NCI-H2227 treated with DMSO at 0.1 percent for 48 hours (cell line): ENCODE measurements at regions not wholly inside any gene's neighbourhood (a gene's known extent, or its start where the extent isn't known, plus 50 kb on each side); places are given as distances from the start of the nearest gene placed in this dataset.

Experiments
- DNase-seq: peaks from one replicate; lab custom pipeline; 2025; lab: John Stamatoyannopoulos, UW

- no peak for DNase-seq
Measured at GRCh38 chr3:147758771-147759170, 349.6 kb downstream of the ZIC1 start.

GRCh38 chr3:147760085-147760484 lies 350.9 kb downstream of the ZIC1 start:
- no peak for DNase-seq

DNA sequence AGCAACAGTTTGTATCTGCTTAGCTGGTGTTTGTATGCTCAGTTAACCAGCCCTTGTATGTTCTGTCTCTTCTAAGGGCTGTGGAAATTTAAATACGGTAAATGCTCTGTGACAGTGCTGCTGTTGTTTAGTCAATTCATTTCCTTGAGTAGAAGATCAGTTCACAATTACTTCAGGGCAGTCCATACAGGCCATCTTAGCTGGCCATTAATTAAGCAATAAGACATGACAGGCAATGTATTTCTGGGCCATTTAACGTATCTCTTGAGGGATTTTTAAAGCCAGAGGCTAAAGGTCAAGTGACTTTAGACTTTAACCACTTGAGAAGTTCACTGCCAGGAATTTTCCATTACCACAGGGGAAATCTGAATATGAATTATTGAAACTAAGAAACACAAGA lies 351.8 kb downstream of the ZIC1 start:
- no peak for DNase-seq

DNA sequence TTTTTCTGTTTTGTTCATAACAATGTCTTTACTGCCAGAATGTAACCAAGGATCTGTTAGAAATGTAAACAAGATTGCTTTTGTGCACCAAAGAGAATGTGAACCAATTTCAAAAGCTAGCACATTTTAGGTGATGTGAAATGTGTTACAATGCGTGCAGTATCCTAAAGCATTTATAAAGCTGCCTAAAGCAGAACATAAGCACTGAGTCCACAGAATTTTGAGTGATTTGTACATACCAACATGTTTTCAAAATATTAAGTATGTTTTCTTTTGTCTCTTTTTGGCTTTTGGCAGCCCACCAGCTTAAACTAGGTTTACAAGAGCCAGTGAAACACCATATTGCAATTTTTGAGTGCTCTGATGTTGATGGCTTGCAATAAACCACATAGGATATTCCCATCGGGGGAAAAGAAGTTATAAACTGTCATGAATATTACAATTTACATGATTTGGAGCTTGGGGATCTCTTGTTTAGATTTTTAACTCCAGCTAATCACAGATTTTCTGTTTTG lies 364.0 kb downstream of the ZIC1 start:
- DNase-seq: no peak

DNA sequence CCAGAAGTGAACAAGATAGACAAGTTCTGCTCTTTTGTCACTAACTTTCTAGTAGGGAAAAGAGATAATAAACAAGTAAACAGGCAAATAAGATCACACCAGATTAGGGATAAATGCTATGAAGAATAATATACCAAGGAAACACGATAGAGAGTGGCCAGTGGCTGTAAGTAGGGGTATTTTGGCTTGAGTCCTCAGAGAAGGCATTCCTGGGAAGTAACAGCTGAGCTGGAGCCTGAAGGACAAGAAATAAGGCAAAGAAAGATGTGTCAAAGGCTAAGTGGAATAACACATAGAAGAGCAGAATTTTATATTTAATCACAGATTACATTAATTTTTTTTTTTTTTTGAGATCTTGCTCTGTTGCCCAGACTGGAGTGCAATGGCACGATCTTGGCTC lies 366.2 kb downstream of the ZIC1 start:
- no peak for DNase-seq

GRCh38 chr3:147775816-147776530 lies 366.8 kb downstream of the ZIC1 start:
- DNase-seq: no peak

- DNase-seq: no peak
Measured at GRCh38 chr3:147793841-147794240, 384.7 kb downstream of the ZIC1 start.

GRCh38 chr3:147794596-147794995 lies 385.4 kb downstream of the ZIC1 start:
- no peak for DNase-seq

- no peak for DNase-seq
Measured at GRCh38 chr3:147795418-147795817, 386.3 kb downstream of the ZIC1 start.

DNA sequence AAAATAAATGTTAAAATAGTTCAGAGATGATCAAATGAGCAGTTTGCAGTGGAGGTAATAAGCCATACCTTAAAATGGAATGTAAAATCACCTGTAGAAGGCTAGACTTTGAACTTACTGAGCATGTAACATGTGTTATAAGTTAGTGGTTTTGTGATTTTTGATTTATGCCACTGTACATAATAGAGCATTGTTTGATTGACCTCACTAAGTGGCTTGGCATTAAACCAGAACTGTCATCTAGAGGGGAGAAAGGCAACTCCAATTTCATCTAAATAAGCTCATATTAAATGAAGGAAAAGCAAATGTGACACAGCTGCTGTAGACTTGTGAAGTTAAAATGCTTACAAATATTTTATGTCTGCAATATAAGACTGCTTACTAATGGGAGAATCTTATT lies 387.9 kb downstream of the ZIC1 start:
- DNase-seq: no peak

- no peak for DNase-seq
Measured at GRCh38 chr3:147799601-147800000, 390.4 kb downstream of the ZIC1 start.

- no peak for DNase-seq
Measured at GRCh38 chr3:147807776-147808175, 398.6 kb downstream of the ZIC1 start.

DNA sequence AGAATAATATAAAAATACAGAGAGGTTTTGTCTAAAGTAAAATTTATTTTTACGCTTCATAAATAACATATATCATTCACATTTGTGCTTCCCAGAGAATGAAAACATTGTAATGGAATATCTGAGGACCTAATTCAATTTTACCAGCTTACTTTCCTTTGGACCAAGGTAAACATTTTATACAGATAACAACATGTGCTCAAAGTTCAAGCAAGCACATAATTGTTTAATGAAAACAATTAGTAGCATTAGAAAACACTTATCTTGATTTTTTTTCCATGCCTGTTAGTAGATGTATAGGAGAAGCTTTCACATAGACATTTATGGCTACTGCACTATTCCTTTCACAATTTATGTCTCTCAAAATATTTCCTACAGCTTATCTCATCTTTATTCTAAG lies 400.0 kb downstream of the ZIC1 start:
- no peak for DNase-seq

- DNase-seq: no peak
Measured at GRCh38 chr3:147812186-147812911, 403.2 kb downstream of the ZIC1 start.

DNA sequence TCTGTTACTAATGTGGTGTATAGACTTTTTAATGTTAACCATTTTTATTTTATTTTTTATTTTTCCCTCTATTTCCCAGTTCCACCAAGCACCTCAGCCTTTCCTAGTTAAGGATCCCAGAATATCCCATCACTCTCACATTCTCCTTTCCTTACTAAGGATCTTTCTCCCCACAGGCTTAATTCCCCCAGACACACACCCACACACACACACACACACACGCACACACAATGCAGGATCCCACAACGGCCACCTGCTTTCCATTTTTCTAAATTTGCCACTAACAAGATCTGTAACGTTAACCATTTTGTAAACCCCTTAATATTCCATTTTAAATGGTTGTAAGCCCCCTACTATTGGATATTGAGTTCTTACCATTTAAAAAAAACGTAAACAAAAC lies 404.1 kb downstream of the ZIC1 start:
- DNase-seq: no peak

GRCh38 chr3:147816752-147817151 lies 407.6 kb downstream of the ZIC1 start:
- DNase-seq: no peak

GRCh38 chr3:147832611-147833010 lies 423.4 kb downstream of the ZIC1 start:
- DNase-seq: no peak

DNA sequence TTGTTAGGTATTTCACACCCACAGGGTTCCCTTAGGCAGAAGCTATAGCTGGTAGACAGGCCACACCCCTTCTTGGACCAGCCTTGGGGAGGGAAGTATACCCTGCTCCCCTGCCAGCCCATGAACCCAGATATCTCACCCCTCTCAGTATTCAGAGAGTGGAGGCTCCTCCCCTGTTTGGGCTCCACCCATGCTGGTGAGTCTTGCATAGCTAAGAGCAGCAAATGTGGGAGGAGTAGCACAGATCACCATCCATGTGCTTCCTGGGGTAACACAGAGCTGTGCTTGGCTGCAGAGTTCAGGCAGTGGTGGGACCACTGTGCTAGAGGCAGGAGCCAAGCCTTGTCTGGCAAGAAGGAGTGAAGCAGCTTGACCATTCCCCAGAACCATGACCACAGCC lies 427.2 kb downstream of the ZIC1 start:
- DNase-seq: no peak

- DNase-seq: no peak
Measured at GRCh38 chr3:147838652-147839051, 429.5 kb downstream of the ZIC1 start.

GRCh38 chr3:147843331-147843730 lies 434.2 kb downstream of the ZIC1 start:
- DNase-seq: no peak

GRCh38 chr3:147846293-147846692 lies 437.1 kb downstream of the ZIC1 start:
- DNase-seq: no peak

- no peak for DNase-seq
Measured at GRCh38 chr3:147846854-147847478, 437.8 kb downstream of the ZIC1 start.

- DNase-seq: no peak
Measured at GRCh38 chr3:147851062-147851461, 441.9 kb downstream of the ZIC1 start.
